Heart left ventricle (tissue), 16 donors: ENCODE measurements at regions not wholly inside any gene's neighbourhood (a gene's known extent, or its start where the extent isn't known, plus 50 kb on each side); places are given as distances from the start of the nearest gene placed in this dataset.

ENCODE experiments used
- ATAC-seq, 4 donors: fragments of 200-7000 bp; cut with Tn5 transposase; one replicate each; pipeline ENCODE4 v1.9.1; 2020 to 2022; ENCODE audit warnings: moderate library complexity in 4 of 4, mild to moderate bottlenecking in 3 of 4, moderate number of reproducible peaks in 1 of 4
- DNase-seq, 5 donors: peaks; one replicate each; pipeline ENCODE4 v3.0.0-alpha.2; 2020
- H3K27ac ChIP-seq, 12 donors: fragments of 200-600 bp; sonication (generic) in 4 of 12; one replicate each; pipeline versions ENCODE4 v1.5.0 to v1.8.0; 2016 to 2022; ENCODE audit warnings: mild to moderate bottlenecking in 2 of 12
- H3K27me3 ChIP-seq, 9 donors: fragments of 200-600 bp; sonication (generic) in 2 of 9; one replicate each; pipeline versions ENCODE4 v1.5.1 to v1.8.0; 2016 to 2022; ENCODE audit warnings: mild to moderate bottlenecking in 3 of 9
- H3K36me3 ChIP-seq, 9 donors: fragments of 200-600 bp; sonication (generic) in 2 of 9; one replicate each; pipeline versions ENCODE4 v1.5.0 to v1.8.0; 2018 to 2022; ENCODE audit warnings: mild to moderate bottlenecking in 2 of 9
- H3K4me1 ChIP-seq, 12 donors: fragments of 200-600 bp; sonication (generic) in 4 of 12; one replicate each; pipeline versions ENCODE4 v1.5.0 to v1.8.0; 2016 to 2022; ENCODE audit warnings: mild to moderate bottlenecking in 3 of 12
- H3K4me3 ChIP-seq, 12 donors: fragments of 200-600 bp; sonication (generic) in 4 of 12; one replicate each; pipeline versions ENCODE4 v1.5.0 to v1.8.0; 2017 to 2022; ENCODE audit warnings: mild to moderate bottlenecking in 9 of 12, moderate library complexity in 4 of 12
- H3K9me3 ChIP-seq, 12 donors: fragments of 200-600 bp; sonication (generic) in 4 of 12; one replicate each; pipeline versions ENCODE4 v1.5.0 to v1.8.0; 2016 to 2022; ENCODE audit warnings: mild to moderate bottlenecking in 1 of 12
- CTCF ChIP-seq, 12 donors: fragments of 200-600 bp; sonication (generic) in 4 of 12; IDR thresholded peaks; one replicate each; pipeline versions ENCODE4 v1.5.0 to v1.8.0; 2018 to 2022; ENCODE audit warnings: antibody characterized with exemption in 12 of 12, mild to moderate bottlenecking in 5 of 12
- POLR2A ChIP-seq, 2 donors: fragments of 450-650 bp; IDR thresholded peaks; one replicate each; pipeline ENCODE4 v1.6.1; 2017; ENCODE audit warnings: antibody characterized with exemption in 2 of 2, mild to moderate bottlenecking in 2 of 2, moderate library complexity in 2 of 2
- WGBS, 4 donors: extraction: QIAGEN DNeasy Blood & Tissue Kit in 2 of 4; methylation state at CpG; one replicate each; pipeline versions ENCODE4 v1.1.5 to v1.1.7; 2013 to 2018; 5-methylcytosine and 5-hydroxymethylcytosine counted together
- intact Hi-C, 10 donors: fragments of 100-400 bp; cut with DNase I; formaldehyde crosslinking; loops; one replicate each; pipeline versions ENCODE4 v1.11.1 to v1.14.2; 2022
- donor health status: ischemic (EF 13 %, LVEDD 7.1; RV severe dilation, severe dysfunction).
- donor health status: healthy with polysubstance abuse.
- donor health status: DM: no; HTN: yes; CAD: no.
- donor health status: DM: no; HTN: no; CAD: no.
- donor health status: ischemic (EF 25% LVEDD 6.9; RV normal size, moderate dysfunction).
- donor health status: ischemic (EF 25% LVEDD 5.7; RV mildly dilated, moderate dysfunction).
- donor health status: healthy.
- donor health status: DM: yes; HTN: yes; CAD: no.
- donor health status: ischemic (EF 35%, LVEDD 5.7; RV mildly dilated, moderate dysfunction).
- donor health status: nonischemic (EF 11% LVEDD 7.7; RV severe dilation, severe dysfunction).
- donor health status: DM: yes; HTN: yes; CAD: no.
- donor health status: PGD.
- donor health status: ischemic (EF 29% LVEDD 5.4; RV normal size, mild dysfunction).
- donor health status: nonischemic (EF 23%, LVEDD 6.1; RV moderate dilation, normal function).

GRCh38 chr12:98295681-98296080, 219.7 kb upstream of the TMPO start:
- no peak for ATAC-seq
- H3K4me1 ChIP-seq = no peaks in the 10 kb centered on the region
- DNase-seq = no peak

GRCh38 chr12:98296462-98297079, 218.8 kb upstream of the TMPO start:
- 49 to 60% (median 50%) methylated on average over 6 of the region's 6 CpGs for WGBS, 4 donors
- intact Hi-C loops = no loop called here
- TF ChIP-seq CTCF (IDR thresholded peaks at IDR 0.05) (no peak), POLR2A (IDR thresholded peaks at IDR 0.05) (no peak)

More at GRCh38 chr12:98295681-98296080, 219.7 kb upstream of the TMPO start:
- H3K27me3 ChIP-seq = no peaks in the 10 kb centered on the region
- no peak overlapping the region for H3K27ac ChIP-seq
- H3K4me3 ChIP-seq = no peak overlapping the region
- H3K9me3 ChIP-seq = no peaks in the 10 kb centered on the region
- 62 to 75% (median 68%) methylated on average over 2 of the region's 2 CpGs for WGBS, 4 donors
- no peaks in the 10 kb centered on the region for H3K36me3 ChIP-seq
- intact Hi-C loops = no loop called here
- TF ChIP-seq CTCF (IDR thresholded peaks at IDR 0.05) = no peak
- TF ChIP-seq POLR2A (IDR thresholded peaks at IDR 0.05) = no peak

GRCh38 chr12:98297538-98297937, 217.9 kb upstream of the TMPO start:
- DNase-seq (no peak), ATAC-seq (no peak)
- intact Hi-C loops = no loop called here
- Histone ChIP-seq H3K36me3 (no peaks in the 10 kb centered on the region), H3K27ac (no peak overlapping the region), H3K27me3 (no peaks in the 10 kb centered on the region), H3K4me1 (no peaks in the 10 kb centered on the region), H3K4me3 (no peak overlapping the region), H3K9me3 (no peaks in the 10 kb centered on the region)
- TF ChIP-seq CTCF (IDR thresholded peaks at IDR 0.05) (no peak), POLR2A (IDR thresholded peaks at IDR 0.05) (no peak)
- WGBS, 4 donors = 25 to 36% (median 33%) methylated on average over 3 of the region's 3 CpGs

More at GRCh38 chr12:98296462-98297079, 218.8 kb upstream of the TMPO start:
- no peaks in the 10 kb centered on the region for H3K9me3 ChIP-seq
- no peaks in the 10 kb centered on the region for H3K36me3 ChIP-seq
- no peak overlapping the region for H3K4me3 ChIP-seq
- DNase-seq (no peak), ATAC-seq (no peak)
- H3K4me1 ChIP-seq = no peaks in the 10 kb centered on the region
- H3K27ac ChIP-seq = no peak overlapping the region
- no peaks in the 10 kb centered on the region for H3K27me3 ChIP-seq

GRCh38 chr12:98308141-98308540, 207.2 kb upstream of the TMPO start:
- intact Hi-C loops = no loop called here
- H3K27me3 ChIP-seq = no peaks in the 10 kb centered on the region
- no peaks in the 10 kb centered on the region for H3K36me3 ChIP-seq
- WGBS, 4 donors = 79 to 90% (median 80%) methylated on average over 2 of the region's 2 CpGs
- no peak for ATAC-seq
- H3K4me3 ChIP-seq = no peak overlapping the region
- no peaks in the 10 kb centered on the region for H3K9me3 ChIP-seq
- TF ChIP-seq CTCF (IDR thresholded peaks at IDR 0.05) (no peak), POLR2A (IDR thresholded peaks at IDR 0.05) (no peak)
- H3K27ac ChIP-seq = no peak overlapping the region
- no peak for DNase-seq
- no peaks in the 10 kb centered on the region for H3K4me1 ChIP-seq
